ENCODE measurements at regions not wholly inside any gene's neighbourhood (a gene's known extent, or its start where the extent isn't known, plus 50 kb on each side); places are given as distances from the start of the nearest gene placed in this dataset.
A peak's percentile ranks its signal among the peaks of the same experiment; 100 is the strongest.
"Not testable (repeated sequence)": the region's sequence is repeated elsewhere in the genome, so short reads cannot be mapped to it uniquely, and the experiment has no call there.

- DNase-seq (ENCODE audit: extremely low spot score) = no peak
- TF ChIP-seq CTBP1 (IDR thresholded peaks at IDR 0.05; ENCODE audit: borderline replicate concordance) (no peak), BHLHE40 (IDR thresholded peaks at IDR 0.05; ENCODE audit: borderline replicate concordance) (no peak), HDGF (IDR thresholded peaks at IDR 0.05; ENCODE audit: borderline replicate concordance) (no peak)
- ChIA-PET CTCF (no interaction called here), POLR2A (no interaction called here)
Observed at GRCh38 chr18:39134255-39134654, 1568.7 kb upstream of the CELF4 start.

GRCh38 chr18:39127538-39127937, 1561.9 kb upstream of the CELF4 start:
- CTCF ChIA-PET; DNase-seq (ENCODE audit: extremely low spot score); POLR2A ChIA-PET: not testable (repeated sequence)

GRCh38 chr18:39113790-39114189, 1548.2 kb upstream of the CELF4 start:
- no peak for DNase-seq (ENCODE audit: extremely low spot score)
- ChIA-PET POLR2A (no interaction called here), CTCF (no interaction called here)
- TF ChIP-seq ZNF384 (IDR thresholded peaks at IDR 0.05) = no peak
- TF ChIP-seq FOXA1 (IDR thresholded peaks at IDR 0.05) = no peak
- no peak for TF ChIP-seq LEF1 (IDR thresholded peaks at IDR 0.05; ENCODE audit: borderline replicate concordance)
- no peak for TF ChIP-seq BHLHE40 (IDR thresholded peaks at IDR 0.05; ENCODE audit: borderline replicate concordance)

GRCh38 chr18:39105104-39105503, 1539.5 kb upstream of the CELF4 start:
- ChIA-PET CTCF (no interaction called here), POLR2A (no interaction called here)
- TF ChIP-seq NFRKB (IDR thresholded peaks at IDR 0.05) (no peak), FOXA1 (IDR thresholded peaks at IDR 0.05) (no peak), L3MBTL2 (conservative IDR thresholded peaks at IDR 0.05) (no peak), ELF4 (IDR thresholded peaks at IDR 0.05) (no peak), ARNT (IDR thresholded peaks at IDR 0.05) (0 out of 2 replicates have a peak, but pooled peaks have one; percentile 9), ZNF384 (IDR thresholded peaks at IDR 0.05) (no peak)
- DNase-seq (ENCODE audit: extremely low spot score) = no peak

GRCh38 chr18:39072970-39073369, 1507.4 kb upstream of the CELF4 start:
- TF ChIP-seq PKNOX1 (IDR thresholded peaks at IDR 0.05) (0 out of 2 replicates have a peak, but pooled peaks have one; percentile 14), FOXK2 (IDR thresholded peaks at IDR 0.05) (no peak)
- DNase-seq (ENCODE audit: extremely low spot score) = no peak
- ChIA-PET CTCF (no interaction called here), POLR2A (no interaction called here)

GRCh38 chr18:39062426-39062825, 1496.8 kb upstream of the CELF4 start:
- ChIA-PET CTCF (no interaction called here), POLR2A (no interaction called here)
- TF ChIP-seq FOXM1 (IDR thresholded peaks at IDR 0.05; ENCODE audit: borderline replicate concordance) (no peak), NFRKB (IDR thresholded peaks at IDR 0.05) (no peak), ELF4 (IDR thresholded peaks at IDR 0.05) (no peak), HDGF (IDR thresholded peaks at IDR 0.05; ENCODE audit: borderline replicate concordance) (no peak), FOXK2 (IDR thresholded peaks at IDR 0.05) (no peak), SP1 (IDR thresholded peaks at IDR 0.05) (no peak), LEF1 (IDR thresholded peaks at IDR 0.05; ENCODE audit: borderline replicate concordance) (no peak)
- no peak for DNase-seq (ENCODE audit: extremely low spot score)

- TF ChIP-seq PKNOX1 (IDR thresholded peaks at IDR 0.05) = no peak
- ChIA-PET POLR2A (no interaction called here), CTCF (interaction anchor here (0.6 kb wide), 2 partner anchors 35 to 809 kb away, joined by 3 to 4 read pairs; no protein-coding TSS in a partner anchor)
- no peak for DNase-seq (ENCODE audit: extremely low spot score)
Observed at GRCh38 chr18:39058386-39059000, 1492.9 kb upstream of the CELF4 start.

- ChIA-PET CTCF (no interaction called here), POLR2A (no interaction called here)
- TF ChIP-seq FOXK2 (IDR thresholded peaks at IDR 0.05) (no peak), FOXM1 (IDR thresholded peaks at IDR 0.05; ENCODE audit: borderline replicate concordance) (no peak), LEF1 (IDR thresholded peaks at IDR 0.05; ENCODE audit: borderline replicate concordance) (no peak), L3MBTL2 (conservative IDR thresholded peaks at IDR 0.05) (no peak)
- no peak for DNase-seq (ENCODE audit: extremely low spot score)
Observed at GRCh38 chr18:39057423-39058064, 1491.9 kb upstream of the CELF4 start.

- no peak for DNase-seq (ENCODE audit: extremely low spot score)
- TF ChIP-seq HDGF (IDR thresholded peaks at IDR 0.05; ENCODE audit: borderline replicate concordance) = no peak
- no peak for TF ChIP-seq FOXA1 (IDR thresholded peaks at IDR 0.05)
- TF ChIP-seq TARDBP (IDR thresholded peaks at IDR 0.05) = no peak
- no peak for TF ChIP-seq ZNF384 (IDR thresholded peaks at IDR 0.05)
- TF ChIP-seq LEF1 (IDR thresholded peaks at IDR 0.05; ENCODE audit: borderline replicate concordance) = no peak
- no peak for TF ChIP-seq SUZ12 (IDR thresholded peaks at IDR 0.05)
- TF ChIP-seq NFRKB (IDR thresholded peaks at IDR 0.05) = no peak
- TF ChIP-seq SP1 (IDR thresholded peaks at IDR 0.05) = no peak
- TF ChIP-seq ARNT (IDR thresholded peaks at IDR 0.05) = no peak
- no peak for TF ChIP-seq ELF4 (IDR thresholded peaks at IDR 0.05)
- no peak for TF ChIP-seq FOXK2 (IDR thresholded peaks at IDR 0.05)
- no peak for TF ChIP-seq CTBP1 (IDR thresholded peaks at IDR 0.05; ENCODE audit: borderline replicate concordance)
- no peak for TF ChIP-seq BHLHE40 (IDR thresholded peaks at IDR 0.05; ENCODE audit: borderline replicate concordance)
- TF ChIP-seq L3MBTL2 (conservative IDR thresholded peaks at IDR 0.05) = no peak
- CTCF ChIA-PET = no interaction called here
- POLR2A ChIA-PET = no interaction called here
Observed at GRCh38 chr18:39053571-39053970, 1488.0 kb upstream of the CELF4 start.

All from HEK293T (cell line).